ENCODE measurements at regions not wholly inside any gene's neighbourhood (a gene's known extent, or its start where the extent isn't known, plus 50 kb on each side); places are given as distances from the start of the nearest gene placed in this dataset.
A peak's percentile ranks its signal among the peaks of the same experiment; 100 is the strongest.
"Not testable (repeated sequence)": the region's sequence is repeated elsewhere in the genome, so short reads cannot be mapped to it uniquely, and the experiment has no call there.

GRCh38 chr9:94441146-94441545 lies 112.7 kb upstream of the NUTM2F start:
- not testable (repeated sequence) for H3K27ac Mint-ChIP-seq; H3K27me3 Mint-ChIP-seq (ENCODE audit: low read depth); H3K9me3 Mint-ChIP-seq; H3K4me3 Mint-ChIP-seq
- H3K36me3 Mint-ChIP-seq (ENCODE audit: low read depth), result peaks cover 45% of the 10 kb centered on the region
- H3K4me1 Mint-ChIP-seq, result peaks cover 29% of the 10 kb centered on the region

- Mint-ChIP-seq H3K36me3 (ENCODE audit: low read depth) (peaks cover 51% of the 10 kb centered on the region), H3K9me3 (no peaks in the 10 kb centered on the region), H3K4me1 (peaks cover 34% of the 10 kb centered on the region), H3K27me3 (ENCODE audit: low read depth) (no peaks in the 10 kb centered on the region), H3K27ac (no peak overlapping the region), H3K4me3 (no peak overlapping the region)
- TF ChIP-seq CTCF (IDR thresholded peaks at IDR 0.05; ENCODE audit: unreplicated experiment in 3 of 3), result no peak
Observed at GRCh38 chr9:94441796-94442195, 113.1 kb upstream of the PCAT7 start.

- Mint-ChIP-seq H3K9me3 (no peaks in the 10 kb centered on the region), H3K4me3 (no peak overlapping the region), H3K27ac (peak overlapping the region in 2 of 3 experiments; percentile 25 to 70), H3K4me1 (peaks cover 34% of the 10 kb centered on the region), H3K27me3 (ENCODE audit: low read depth) (no peaks in the 10 kb centered on the region), H3K36me3 (ENCODE audit: low read depth) (peaks cover 60% of the 10 kb centered on the region)
- TF ChIP-seq CTCF (IDR thresholded peaks at IDR 0.05; ENCODE audit: unreplicated experiment in 3 of 3), result no peak
Observed at GRCh38 chr9:94443032-94443722, 111.7 kb upstream of the PCAT7 start.

- no peak overlapping the region for H3K4me3 Mint-ChIP-seq
- H3K27ac Mint-ChIP-seq, result peak overlapping the region; percentile 12 to 79 (median 71)
- H3K27me3 Mint-ChIP-seq (ENCODE audit: low read depth), result no peaks in the 10 kb centered on the region
- H3K9me3 Mint-ChIP-seq, result no peaks in the 10 kb centered on the region
- TF ChIP-seq CTCF (IDR thresholded peaks at IDR 0.05; ENCODE audit: unreplicated experiment in 3 of 3), result no peak
- H3K36me3 Mint-ChIP-seq (ENCODE audit: low read depth), result peaks cover 61% of the 10 kb centered on the region
- H3K4me1 Mint-ChIP-seq, result peaks cover 34% of the 10 kb centered on the region
Observed at GRCh38 chr9:94445863-94446262, 109.0 kb upstream of the PCAT7 start.

GRCh38 chr9:94449486-94449885 lies 105.4 kb upstream of the PCAT7 start:
- no peak overlapping the region for H3K4me3 Mint-ChIP-seq
- no peak overlapping the region for H3K27ac Mint-ChIP-seq
- no peaks in the 10 kb centered on the region for H3K9me3 Mint-ChIP-seq
- TF ChIP-seq CTCF (IDR thresholded peaks at IDR 0.05; ENCODE audit: unreplicated experiment in 3 of 3), result no peak
- H3K36me3 Mint-ChIP-seq (ENCODE audit: low read depth), result peaks cover 61% of the 10 kb centered on the region
- H3K4me1 Mint-ChIP-seq, result peaks cover 18% of the 10 kb centered on the region
- no peaks in the 10 kb centered on the region for H3K27me3 Mint-ChIP-seq (ENCODE audit: low read depth)

- TF ChIP-seq CTCF (IDR thresholded peaks at IDR 0.05; ENCODE audit: unreplicated experiment in 3 of 3), result no peak
- no peak overlapping the region for H3K27ac Mint-ChIP-seq
- H3K4me1 Mint-ChIP-seq, result no peaks in the 10 kb centered on the region
- peaks cover 51% of the 10 kb centered on the region for H3K9me3 Mint-ChIP-seq
- H3K4me3 Mint-ChIP-seq, result no peak overlapping the region
- H3K27me3 Mint-ChIP-seq (ENCODE audit: low read depth), result no peaks in the 10 kb centered on the region
- peaks cover 61% of the 10 kb centered on the region for H3K36me3 Mint-ChIP-seq (ENCODE audit: low read depth)
Observed at GRCh38 chr9:94464790-94465189, 90.1 kb upstream of the PCAT7 start.

- not testable (repeated sequence) for H3K4me3 Mint-ChIP-seq; H3K27ac Mint-ChIP-seq; H3K27me3 Mint-ChIP-seq (ENCODE audit: low read depth); H3K4me1 Mint-ChIP-seq
- Mint-ChIP-seq H3K9me3 (peaks cover 50% of the 10 kb centered on the region), H3K36me3 (ENCODE audit: low read depth) (peaks cover 34% of the 10 kb centered on the region)
Observed at GRCh38 chr9:94472063-94472462, 82.8 kb upstream of the PCAT7 start.

Data from nephron (organoid).